ENCODE measurements at regions not wholly inside any gene's neighbourhood (a gene's known extent, or its start where the extent isn't known, plus 50 kb on each side); places are given as distances from the start of the nearest gene placed in this dataset.

GRCh38 chr12:25417071-25417470, 136.0 kb downstream of the LMNTD1 start:
- POLR2A ChIA-PET, result no interaction called here
- no peak overlapping the region for H3K4me3 ChIP-seq (ENCODE audit: low read depth, low read length)
- TF ChIP-seq ZBTB10 (tag by site-specific recombination; IDR thresholded peaks at IDR 0.05) (no peak), ZNF792 (tag by site-specific recombination; IDR thresholded peaks at IDR 0.05) (no peak), HOXD13 (CRISPR knock-in tag; IDR thresholded peaks at IDR 0.05; ENCODE audit: borderline replicate concordance) (no peak), ZNF23 (tag by site-specific recombination; IDR thresholded peaks at IDR 0.05; ENCODE audit: borderline replicate concordance) (no peak), ZNF202 (tag by site-specific recombination; IDR thresholded peaks at IDR 0.05; ENCODE audit: borderline replicate concordance) (no peak), OSR2 (tag by site-specific recombination; IDR thresholded peaks at IDR 0.05) (no peak), ZNF274 (IDR thresholded peaks at IDR 0.05; ENCODE audit: low read length) (no peak), ZNF274 (tag by site-specific recombination; IDR thresholded peaks at IDR 0.05; ENCODE audit: borderline replicate concordance) (no peak), ZNF311 (tag by site-specific recombination; IDR thresholded peaks at IDR 0.05; ENCODE audit: borderline replicate concordance) (no peak)
- no peak overlapping the region for H3K27ac ChIP-seq (ENCODE audit: extremely low read depth, low read depth, low read length)
- H3K36me3 ChIP-seq (ENCODE audit: control insufficient read depth in 2 of 2, insufficient read depth in 1 of 2, low read length in 2 of 2), result no peaks in the 10 kb centered on the region
- H3K4me1 ChIP-seq (ENCODE audit: control insufficient read depth, insufficient read depth, low read length), result no peaks in the 10 kb centered on the region
- no peaks in the 10 kb centered on the region for H3K9me3 ChIP-seq (ENCODE audit: control insufficient read depth, insufficient read depth, low read depth, low read length)
- CTCF ChIA-PET, result no interaction called here

- CTCF ChIA-PET, result no interaction called here
- no peak for TF ChIP-seq SALL2 (tag by site-specific recombination; IDR thresholded peaks at IDR 0.05; ENCODE audit: borderline replicate concordance)
- no peak for TF ChIP-seq ZNF529 (tag by site-specific recombination; IDR thresholded peaks at IDR 0.05; ENCODE audit: insufficient replicate concordance)
- TF ChIP-seq ZNF777 (tag by site-specific recombination; IDR thresholded peaks at IDR 0.05; ENCODE audit: borderline replicate concordance), result no peak
- TF ChIP-seq FEZF1 (tag by site-specific recombination; IDR thresholded peaks at IDR 0.05), result no peak
- no peak for TF ChIP-seq ZNF555 (tag by site-specific recombination; conservative IDR thresholded peaks at IDR 0.05)
- no peak for TF ChIP-seq CTCF (tag by site-specific recombination; IDR thresholded peaks at IDR 0.05)
- no peak for TF ChIP-seq EGR2 (tag by site-specific recombination; IDR thresholded peaks at IDR 0.05; ENCODE audit: low read depth)
- TF ChIP-seq KLF9 (tag by site-specific recombination; IDR thresholded peaks at IDR 0.05; ENCODE audit: low read depth), result no peak
- TF ChIP-seq ZFP41 (tag by site-specific recombination; IDR thresholded peaks at IDR 0.05; ENCODE audit: borderline replicate concordance), result no peak
- no peak for TF ChIP-seq ZNF488 (tag by site-specific recombination; IDR thresholded peaks at IDR 0.05)
- TF ChIP-seq KLF16 (tag by site-specific recombination; IDR thresholded peaks at IDR 0.05), result no peak
- TF ChIP-seq PATZ1 (tag by site-specific recombination; IDR thresholded peaks at IDR 0.05), result no peak
- TF ChIP-seq HOXD13 (CRISPR knock-in tag; IDR thresholded peaks at IDR 0.05; ENCODE audit: borderline replicate concordance), result no peak
- Histone ChIP-seq H3K36me3 (ENCODE audit: control insufficient read depth in 2 of 2, insufficient read depth in 1 of 2, low read length in 2 of 2) (no peaks in the 10 kb centered on the region), H3K4me1 (ENCODE audit: control insufficient read depth, insufficient read depth, low read length) (no peaks in the 10 kb centered on the region), H3K27ac (ENCODE audit: extremely low read depth, low read depth, low read length) (no peak overlapping the region), H3K9me3 (ENCODE audit: control insufficient read depth, insufficient read depth, low read depth, low read length) (no peaks in the 10 kb centered on the region), H3K4me3 (ENCODE audit: low read depth, low read length) (no peak overlapping the region)
- POLR2A ChIA-PET, result no interaction called here
Measured at GRCh38 chr12:25416516-25416915, 136.6 kb downstream of the LMNTD1 start.
